AG08395 (cell line): ENCODE measurements at regions not wholly inside any gene's neighbourhood (a gene's known extent, or its start where the extent isn't known, plus 50 kb on each side); places are given as distances from the start of the nearest gene placed in this dataset.

Experiments
- DNase-seq: peaks from one replicate; pipeline ENCODE4 v3.0.0; 2012; ENCODE audit warnings: mixed read lengths, low spot score

DNA sequence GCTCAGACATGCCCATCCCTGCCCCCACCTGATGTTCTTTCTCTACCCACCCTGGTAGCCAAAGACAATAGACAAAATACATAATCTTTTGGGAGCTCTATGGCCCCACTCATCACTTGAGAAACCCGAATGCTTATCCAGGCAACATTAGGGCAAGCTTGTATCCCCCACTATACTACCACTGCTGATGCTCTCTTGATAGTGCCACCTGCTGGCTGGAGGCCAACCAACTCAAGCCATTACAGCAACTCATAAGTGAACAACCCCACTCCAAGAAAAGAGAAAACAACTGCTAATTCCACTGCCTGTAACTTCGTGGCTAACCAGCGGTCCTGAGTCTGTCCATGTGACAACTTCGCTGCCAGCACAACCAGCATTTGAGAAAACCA lies 342.5 kb upstream of the TGFBR2 start:
- DNase-seq: no peak

DNA sequence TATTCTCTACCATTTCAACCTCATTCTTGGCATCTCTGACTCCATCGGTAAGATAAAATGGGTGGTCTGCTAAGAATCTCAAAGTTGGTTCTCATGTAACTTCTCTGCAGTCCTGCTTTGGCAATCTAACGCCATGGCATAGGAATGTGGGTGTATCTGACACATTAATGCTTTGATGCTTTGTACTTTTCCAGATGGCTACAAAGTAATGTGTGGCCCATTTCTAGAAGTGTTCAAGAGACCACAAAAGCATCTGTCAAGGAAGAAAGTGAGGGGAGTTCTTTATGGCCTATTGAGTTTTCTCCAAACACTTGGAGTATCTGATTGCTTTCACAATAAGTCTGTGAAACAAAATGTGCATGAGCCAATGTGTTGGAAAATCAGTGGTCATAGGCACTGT lies 339.9 kb upstream of the TGFBR2 start:
- DNase-seq: no peak

DNA sequence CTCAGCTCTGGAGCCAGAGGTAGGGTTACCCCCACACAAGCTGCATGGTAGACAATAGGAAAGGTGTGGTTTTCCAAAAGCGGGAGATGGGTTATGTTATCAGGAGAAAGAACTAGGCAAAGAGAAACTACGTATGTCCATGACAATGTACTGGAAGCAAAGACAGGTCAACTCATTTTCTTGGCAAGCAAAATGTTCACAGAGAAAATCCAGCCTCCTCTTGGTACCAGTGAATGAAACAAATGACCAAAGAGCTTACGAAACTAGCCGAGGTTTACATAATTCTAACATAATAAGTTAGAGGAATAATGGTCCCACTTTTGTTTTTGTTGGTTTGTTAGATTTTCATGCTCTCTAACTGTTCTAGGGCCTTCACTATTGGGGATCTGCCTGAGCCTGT lies 338.1 kb upstream of the TGFBR2 start:
- no peak for DNase-seq

DNA sequence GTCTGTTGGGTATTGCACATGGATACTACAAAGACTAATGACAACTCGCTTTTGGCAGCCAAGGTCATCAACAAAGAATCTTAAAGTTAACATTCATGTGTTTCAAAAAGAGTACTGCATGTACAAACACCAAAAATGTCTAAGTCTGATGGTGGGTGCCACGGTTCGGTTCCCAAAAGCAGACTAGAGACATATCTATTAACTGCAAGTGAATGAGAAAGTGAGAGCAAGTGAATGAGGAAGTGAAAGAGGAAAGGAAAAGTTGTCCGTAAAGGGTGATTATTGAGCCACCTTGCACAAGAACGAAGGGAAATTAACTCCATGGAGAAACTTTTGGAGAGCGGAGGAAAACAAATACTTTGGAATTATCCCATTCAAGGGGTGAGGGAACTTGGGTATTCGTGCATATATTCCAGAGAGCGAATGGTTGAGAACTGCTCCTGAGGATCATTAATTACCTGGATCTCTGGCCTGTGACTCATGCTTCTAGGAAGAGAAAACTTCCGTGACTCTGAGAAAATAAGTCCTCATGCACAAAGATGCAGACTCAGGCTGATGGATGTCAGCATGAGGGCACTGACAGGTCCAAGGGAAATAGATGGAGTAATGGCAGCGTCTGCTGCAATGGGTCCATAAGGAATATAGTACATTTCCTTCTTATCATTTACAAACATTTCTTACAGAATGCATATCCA lies 336.5 kb upstream of the TGFBR2 start:
- no peak for DNase-seq

DNA sequence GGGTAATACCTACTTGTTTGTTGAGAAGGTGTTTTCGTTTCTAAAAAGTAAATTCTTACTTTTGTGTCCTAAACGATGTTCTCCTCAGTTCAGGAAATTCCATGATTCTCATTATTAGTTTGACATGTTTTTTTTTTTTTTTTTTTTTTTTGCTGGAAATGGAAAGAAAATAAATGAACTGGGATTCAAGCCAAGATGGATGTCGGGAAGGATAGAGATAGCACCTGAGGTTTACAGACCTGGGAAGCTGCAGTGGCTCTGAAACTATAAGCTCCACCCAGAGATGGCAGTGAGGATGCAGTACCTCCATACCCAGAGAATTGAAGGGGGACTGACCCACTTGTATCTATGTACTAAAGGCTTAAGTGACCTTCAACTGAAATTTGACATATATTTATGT lies 334.6 kb upstream of the TGFBR2 start:
- no peak for DNase-seq

DNA sequence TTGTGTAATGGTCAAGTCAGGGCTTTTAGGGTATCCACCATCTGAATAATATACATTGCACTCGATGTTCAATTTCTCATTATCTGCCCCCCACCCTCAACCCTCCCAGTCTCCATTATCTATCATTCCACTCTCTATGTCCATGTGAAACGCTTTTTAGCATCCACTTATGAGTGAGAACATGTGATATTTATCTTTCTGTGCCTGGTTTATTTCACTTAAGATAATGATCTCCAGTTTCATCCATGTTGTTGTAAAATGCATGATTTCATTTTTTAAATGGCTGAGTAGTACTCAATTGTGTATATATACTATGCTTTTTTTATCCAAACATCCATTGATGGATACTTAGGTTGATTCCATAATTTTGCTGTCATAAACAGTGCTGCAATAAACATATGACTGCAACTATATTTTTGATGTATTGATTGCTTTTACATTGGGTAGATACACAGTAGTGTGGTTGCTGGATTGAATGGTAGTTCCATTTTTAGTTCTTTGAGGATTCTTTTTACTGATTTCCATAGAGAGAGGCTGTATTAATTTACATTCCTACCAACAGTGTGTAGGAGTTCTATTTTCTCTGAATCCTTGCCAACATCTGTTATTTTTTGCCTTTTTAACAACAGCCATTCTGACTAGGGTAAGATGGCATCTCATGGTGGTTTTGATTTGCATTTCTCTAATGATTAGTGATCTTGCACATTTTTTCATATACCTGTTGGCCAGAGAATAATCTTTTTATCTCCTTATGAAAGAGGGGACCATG lies 332.9 kb upstream of the TGFBR2 start:
- DNase-seq: no peak

DNA sequence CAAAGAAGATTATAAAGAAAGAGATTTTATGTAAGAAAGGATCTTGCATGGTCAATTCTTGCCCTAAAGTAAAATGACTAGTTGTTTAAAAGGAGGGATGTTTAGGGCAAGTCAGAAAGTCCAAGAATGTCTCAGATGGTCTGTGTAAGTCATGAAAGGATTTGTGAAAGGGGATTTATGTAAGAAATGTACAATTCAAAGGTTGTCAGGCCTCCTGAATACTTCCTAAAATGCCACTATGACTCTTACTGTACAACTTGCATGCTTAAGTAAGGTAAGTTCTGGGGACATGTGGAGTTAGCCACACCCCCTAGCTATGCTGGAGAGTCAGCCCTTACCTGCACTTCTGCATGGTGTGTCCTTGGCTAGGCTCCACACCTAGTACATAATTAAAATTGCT lies 328.9 kb upstream of the TGFBR2 start:
- no peak for DNase-seq

DNA sequence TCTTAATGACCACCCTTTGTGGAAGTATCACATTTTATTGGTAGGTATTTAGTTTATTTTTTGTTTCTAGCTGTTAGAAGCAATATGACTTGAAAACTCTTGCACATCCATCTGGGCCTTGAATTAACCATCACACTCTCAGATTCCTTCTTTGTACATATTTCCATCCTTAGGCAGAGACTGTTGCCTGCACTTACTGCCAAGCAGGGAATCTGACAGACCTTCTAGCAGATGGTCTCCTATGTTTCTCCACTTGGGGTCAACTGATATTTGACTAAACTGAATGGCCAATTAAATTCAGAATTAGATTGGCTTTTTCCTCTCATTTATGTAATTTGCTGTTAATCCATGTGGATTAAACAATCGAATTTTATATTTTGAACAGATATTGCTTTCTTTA lies 324.9 kb upstream of the TGFBR2 start:
- no peak for DNase-seq

DNA sequence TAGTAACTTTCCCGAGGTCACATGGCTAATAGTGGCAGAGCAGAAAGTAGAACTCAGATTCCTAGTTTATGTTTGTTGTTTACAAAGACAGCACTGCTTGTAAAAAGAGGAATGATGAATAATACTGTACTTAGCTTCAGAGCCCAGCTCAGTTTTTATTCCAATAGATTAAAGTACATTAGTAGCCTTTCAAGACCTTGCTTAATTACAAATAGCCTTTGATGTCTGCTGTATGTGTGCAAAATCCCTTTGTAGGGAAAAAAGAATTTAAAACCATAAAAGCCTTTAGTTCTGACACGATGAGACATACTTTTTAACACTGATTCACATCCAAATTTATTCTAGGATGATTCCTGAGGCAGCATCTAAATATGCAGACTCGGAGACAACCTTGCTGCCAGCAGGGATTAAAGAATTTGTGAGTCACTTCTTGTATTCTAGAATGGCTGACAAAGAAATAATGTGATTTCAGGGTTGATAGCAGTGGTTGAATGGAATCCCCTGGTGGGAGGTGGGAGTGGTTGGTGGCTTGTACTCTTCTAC lies 324.2 kb upstream of the TGFBR2 start:
- DNase-seq: peak; percentile 87

DNA sequence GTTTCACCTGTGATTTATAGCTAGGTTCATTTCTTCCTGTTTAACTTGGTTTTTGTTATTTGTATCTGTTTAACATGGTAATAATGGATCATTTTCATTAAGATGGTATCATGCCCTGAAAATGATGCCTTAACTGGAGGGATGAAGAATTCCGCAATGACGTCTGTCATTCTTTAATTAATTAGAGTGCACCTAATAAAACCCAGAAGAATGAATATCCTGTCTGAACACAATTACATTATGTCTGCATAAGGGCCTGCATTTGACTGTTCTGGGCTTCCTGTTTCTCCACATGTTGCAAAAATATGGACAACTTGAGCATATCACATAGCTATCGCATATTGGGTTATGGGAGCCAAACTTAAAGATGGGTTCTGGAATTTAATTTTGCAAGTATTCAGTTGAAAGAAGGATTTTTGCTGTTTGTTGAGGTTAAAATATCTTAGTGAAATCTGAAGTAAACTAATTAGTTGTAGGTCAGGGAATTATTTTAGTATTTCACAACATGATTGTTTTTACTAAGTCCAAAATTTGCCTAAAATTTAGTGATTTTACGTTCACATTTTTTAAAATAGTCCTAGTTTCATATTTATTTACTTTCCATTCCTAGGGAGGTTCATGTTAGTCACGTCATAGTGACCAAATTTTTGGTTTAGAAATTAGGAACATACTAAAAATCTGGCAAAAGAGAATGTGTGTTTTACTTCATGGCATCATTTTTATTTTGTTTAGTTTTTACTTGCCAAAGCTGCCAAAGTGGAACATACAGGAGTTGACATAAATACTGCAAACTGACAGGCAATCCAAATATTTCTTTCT lies 321.0 kb upstream of the TGFBR2 start:
- peak; percentile 3 for DNase-seq

DNA sequence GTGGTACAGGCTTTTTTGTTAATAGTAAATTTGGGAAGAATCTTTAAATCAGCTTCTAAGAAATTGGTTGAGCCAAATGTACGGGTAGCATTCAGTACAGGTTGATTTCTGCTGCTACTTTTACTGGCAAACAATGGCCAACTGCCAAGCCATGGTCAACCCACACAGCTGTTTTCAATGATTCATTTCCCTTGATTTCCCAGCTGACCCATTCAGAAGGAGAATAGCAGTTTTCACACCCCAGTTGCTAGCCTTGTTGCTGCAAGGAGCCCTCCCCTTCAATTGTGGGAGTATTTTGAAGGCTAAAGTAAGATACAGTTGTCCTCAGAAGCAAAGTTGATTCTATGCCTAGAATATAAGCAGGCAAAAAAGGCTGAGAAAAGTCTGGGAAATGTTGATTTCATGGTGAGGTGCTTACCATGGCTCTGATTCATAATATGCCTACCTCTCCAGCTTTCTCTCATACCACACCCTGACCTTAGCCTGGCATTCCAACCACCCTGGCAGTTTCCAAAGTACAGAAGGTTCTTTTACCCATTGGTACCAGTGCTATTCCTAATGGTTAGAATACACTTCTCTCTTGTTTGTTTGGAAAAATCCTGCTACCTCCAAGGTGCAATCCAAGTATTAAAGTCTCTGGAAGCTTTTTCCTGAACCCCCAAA lies 320.3 kb upstream of the TGFBR2 start:
- DNase-seq: peak; percentile 81

DNA sequence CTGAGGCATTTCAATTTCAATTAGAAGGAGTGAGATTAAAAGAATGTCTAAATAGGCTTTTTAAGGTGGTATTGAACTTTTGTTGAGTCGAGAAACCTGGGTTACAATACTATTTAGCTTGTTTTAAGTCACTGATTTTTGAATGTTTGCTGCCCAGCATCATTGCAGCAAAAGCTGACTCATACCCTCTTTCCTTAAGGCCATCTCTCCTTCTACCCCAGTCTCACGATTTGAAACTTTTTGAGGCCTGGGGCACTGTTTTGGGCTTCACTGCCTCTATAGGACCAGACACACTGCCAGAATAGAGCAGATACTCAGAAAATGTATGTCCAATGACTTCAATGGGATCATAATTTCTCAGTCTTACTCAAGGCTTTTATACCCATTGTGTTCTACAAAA lies 319.6 kb upstream of the TGFBR2 start:
- DNase-seq: no peak

DNA sequence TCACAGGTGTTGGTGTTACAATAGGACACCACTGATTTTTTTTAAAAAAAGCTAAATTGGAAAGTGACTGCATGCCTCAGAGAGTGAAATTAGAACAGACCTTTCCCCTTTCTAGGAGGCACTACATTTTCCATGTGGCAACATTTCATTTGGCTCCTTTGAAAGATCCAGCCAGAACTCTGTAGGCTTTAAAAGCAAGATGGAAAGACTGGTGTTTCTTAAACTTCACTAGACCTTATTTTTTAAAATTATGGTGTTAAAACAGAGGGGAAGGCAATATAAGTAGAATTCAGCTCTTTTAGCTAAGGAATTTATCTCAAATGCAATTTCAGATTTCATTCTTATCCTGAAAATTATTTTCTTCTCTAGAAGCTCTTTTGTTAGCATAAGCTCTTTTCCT lies 317.6 kb upstream of the TGFBR2 start:
- no peak for DNase-seq

DNA sequence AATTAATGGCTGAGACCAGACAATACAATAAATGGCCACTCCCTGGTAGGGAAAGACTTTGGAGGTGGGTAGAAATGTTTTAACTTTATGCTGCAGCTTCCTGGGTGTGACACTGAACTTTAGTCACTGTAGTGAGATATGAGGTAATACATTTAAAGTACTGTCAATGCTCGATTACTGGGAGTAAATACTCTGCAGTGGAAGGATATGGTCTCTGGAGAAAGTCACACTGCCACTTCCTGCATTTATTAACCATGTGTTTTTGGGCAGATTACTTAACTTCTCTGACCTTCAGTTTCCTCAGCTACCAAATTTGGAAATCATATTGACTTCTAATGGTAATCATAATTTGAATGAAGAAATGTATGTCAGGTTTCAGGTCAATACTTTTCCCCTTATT lies 317.1 kb upstream of the TGFBR2 start:
- no peak for DNase-seq

DNA sequence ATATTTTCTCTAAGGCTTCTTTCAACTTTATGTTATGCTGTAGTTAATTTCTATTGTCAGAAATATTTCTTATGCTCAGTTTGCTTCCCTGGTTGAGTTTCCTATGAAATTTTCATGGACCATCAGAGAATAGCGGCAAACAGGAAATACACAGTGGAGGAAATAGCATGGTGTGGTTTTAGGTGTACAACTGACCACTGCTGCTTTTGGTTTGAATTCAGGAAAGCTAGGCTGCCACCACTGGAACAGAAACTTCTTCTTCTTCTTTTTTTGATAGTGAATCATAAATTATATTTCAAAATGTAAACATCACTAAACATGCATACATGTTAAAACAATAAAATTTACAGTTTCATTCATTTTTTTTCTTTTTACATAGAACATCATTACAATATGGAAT lies 316.6 kb upstream of the TGFBR2 start:
- no peak for DNase-seq

DNA sequence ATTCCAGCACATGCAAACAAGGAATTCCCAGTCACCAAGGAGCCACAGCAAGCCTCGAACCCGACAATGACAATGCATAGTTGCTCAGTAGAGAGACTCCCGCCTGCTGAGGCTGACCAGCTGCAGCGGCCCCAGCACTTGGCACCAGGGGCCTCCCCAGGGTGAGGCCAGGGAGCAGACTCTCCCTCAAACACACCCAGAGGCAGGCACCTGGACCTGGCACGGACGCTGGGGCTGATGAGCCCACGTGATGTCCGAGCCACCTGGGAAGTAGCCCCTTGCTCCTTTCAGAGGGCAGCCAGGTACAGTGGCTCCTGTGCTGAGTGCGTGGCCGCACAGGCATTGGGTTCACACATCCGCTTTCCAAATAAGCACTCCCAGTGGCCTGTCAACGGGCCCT lies 315.9 kb upstream of the TGFBR2 start:
- DNase-seq: no peak

DNA sequence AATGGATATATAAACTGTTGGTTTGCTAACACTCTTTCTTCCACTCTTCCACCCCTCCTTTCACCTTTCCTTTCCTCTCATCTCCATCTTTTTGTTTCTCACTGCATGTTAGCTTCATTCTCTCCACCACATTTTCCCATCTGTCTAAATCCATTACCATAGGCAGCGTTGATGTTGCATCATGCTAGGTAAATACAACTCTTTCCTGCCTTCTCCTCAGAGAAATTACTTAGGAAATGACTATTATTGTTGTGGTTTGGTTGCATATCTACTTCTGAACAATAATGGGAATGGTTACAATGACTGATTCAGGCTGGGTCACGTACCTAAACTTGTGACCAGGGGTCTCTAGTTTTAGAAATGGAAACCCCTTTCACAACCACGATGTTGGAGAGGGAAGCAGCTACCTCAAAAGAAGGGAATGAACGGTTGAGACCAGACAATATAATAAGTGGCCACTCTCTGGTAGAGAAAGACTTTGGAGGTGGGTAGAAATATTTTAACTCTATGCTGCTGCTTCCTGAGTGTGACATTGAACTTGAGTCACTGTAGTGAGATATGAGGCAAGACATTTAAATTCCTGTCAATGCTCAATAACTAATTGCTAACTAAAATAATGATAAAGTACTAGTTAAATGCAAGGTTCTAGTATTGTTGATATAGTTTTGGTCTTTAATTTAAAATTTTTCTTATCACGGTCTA lies 314.1 kb upstream of the TGFBR2 start:
- no peak for DNase-seq

DNA sequence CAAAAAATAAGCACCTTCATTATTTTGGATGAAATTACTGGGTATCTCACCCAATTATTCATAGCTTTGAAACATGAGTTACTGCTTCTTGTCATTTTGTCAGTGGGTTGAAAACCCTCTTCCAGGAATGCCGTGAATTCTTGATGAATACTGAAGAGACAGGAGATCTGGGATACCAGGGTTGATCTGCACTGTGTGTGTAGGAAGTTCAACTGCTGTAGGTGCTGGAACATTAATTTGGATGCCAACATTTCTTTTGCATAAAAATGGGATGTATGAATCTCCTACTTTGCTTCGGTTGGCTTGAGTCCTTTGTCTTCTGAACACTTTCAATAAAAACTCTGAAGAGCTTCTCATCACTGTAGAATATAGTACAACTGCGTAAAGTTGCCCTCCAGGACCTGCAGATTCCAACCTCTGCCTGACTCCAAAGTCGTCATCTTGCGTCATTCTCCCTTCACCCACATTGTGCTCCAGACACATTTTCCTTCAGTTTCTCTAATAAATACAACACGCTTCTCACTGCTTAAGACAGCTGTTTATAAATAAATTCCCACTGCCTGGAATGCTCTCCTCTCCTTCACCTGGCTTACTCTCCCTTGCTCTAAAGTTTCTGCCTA lies 312.7 kb upstream of the TGFBR2 start:
- no peak for DNase-seq

DNA sequence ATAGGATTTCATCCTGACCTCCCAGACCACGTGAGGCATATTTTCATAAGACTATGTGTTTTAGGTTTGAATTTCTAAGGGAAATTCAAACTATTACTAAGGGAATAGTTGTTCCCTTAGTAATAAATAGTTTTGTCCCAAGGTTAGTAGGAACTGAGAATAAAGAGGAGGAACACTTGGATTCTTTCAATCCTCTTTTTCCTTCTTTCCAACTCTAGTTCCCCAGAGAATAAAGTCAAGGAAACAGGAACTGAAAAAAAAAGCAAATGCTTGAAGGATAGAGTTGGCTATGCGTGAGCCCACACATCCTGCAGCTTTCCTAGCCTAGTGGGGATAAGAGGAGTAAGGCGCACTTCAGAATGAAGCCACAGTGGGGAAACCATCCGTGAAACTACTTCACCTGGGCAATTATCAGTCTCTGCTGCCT lies 312.1 kb upstream of the TGFBR2 start:
- DNase-seq: no peak

DNA sequence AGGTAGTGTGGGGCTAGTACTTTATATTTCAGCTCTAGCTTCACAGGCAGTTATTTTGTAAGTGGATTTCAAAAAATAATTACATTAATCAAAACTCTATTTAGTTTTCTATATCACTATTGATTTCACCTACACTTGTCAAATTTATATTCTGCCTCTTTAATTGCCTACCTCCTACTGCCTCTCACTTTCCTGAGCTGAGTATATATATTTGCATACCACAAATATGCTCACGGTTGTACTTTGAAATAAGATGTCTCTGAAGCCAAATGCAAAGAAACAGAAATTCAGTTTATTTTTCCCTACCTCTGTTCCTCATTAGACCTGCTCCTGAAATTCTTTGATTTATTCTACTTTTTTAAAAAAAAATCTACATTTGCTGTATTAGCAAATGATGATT lies 309.3 kb upstream of the TGFBR2 start:
- no peak for DNase-seq
